ENCODE measurements at regions not wholly inside any gene's neighbourhood (a gene's known extent, or its start where the extent isn't known, plus 50 kb on each side); places are given as distances from the start of the nearest gene placed in this dataset.

- 0 out of 2 replicates have a peak, but pooled peaks have one; percentile 24 for TF ChIP-seq ZBTB40 (IDR thresholded peaks at IDR 0.05)
- TF ChIP-seq ZBTB40 (CRISPR knock-in tag; IDR thresholded peaks at IDR 0.05): no peak
- peak; percentile 43 for TF ChIP-seq ELF1 (tag; IDR thresholded peaks at IDR 0.05)
- TF ChIP-seq ZNF277 (CRISPR knock-in tag; IDR thresholded peaks at IDR 0.05; ENCODE audit: borderline replicate concordance): no peak
- TF ChIP-seq ZNF232 (CRISPR knock-in tag; IDR thresholded peaks at IDR 0.05): no peak
- no peak for TF ChIP-seq DMBX1 (CRISPR knock-in tag; IDR thresholded peaks at IDR 0.05; ENCODE audit: borderline replicate concordance)
- no peak for TF ChIP-seq ZNF280A (IDR thresholded peaks at IDR 0.05; ENCODE audit: low read depth, partially characterized antibody)
- no peak for TF ChIP-seq HOXB6 (CRISPR knock-in tag; IDR thresholded peaks at IDR 0.05; ENCODE audit: borderline replicate concordance)
- TF ChIP-seq BCOR (IDR thresholded peaks at IDR 0.05): no peak
- peak; percentile 85 for TF ChIP-seq SPI1 (IDR thresholded peaks at IDR 0.05; ENCODE audit: borderline replicate concordance, low read depth, low read length)
- no peak for TF ChIP-seq BRD4 (IDR thresholded peaks at IDR 0.05)
- TF ChIP-seq TCF7 (IDR thresholded peaks at IDR 0.05; ENCODE audit: borderline replicate concordance): no peak
- no peak for TF ChIP-seq SMAD2 (IDR thresholded peaks at IDR 0.05; ENCODE audit: low read depth, low read length)
- no peak for TF ChIP-seq U2AF2 (optimal IDR thresholded peaks at IDR 0.05; ENCODE audit: low read depth, low read length)
- TF ChIP-seq OTX1 (CRISPR knock-in tag; IDR thresholded peaks at IDR 0.05): no peak
- TF ChIP-seq EHMT2 (IDR thresholded peaks at IDR 0.05): no peak
- TF ChIP-seq ZNF75A (CRISPR knock-in tag; IDR thresholded peaks at IDR 0.05): no peak
These were observed 92.0 kb downstream of the TMPRSS5 start (continued) for GRCh38 chr11:113614097-113614496.

Data from K562 (cell line).